Liver (tissue), 8 donors: ENCODE measurements at regions not wholly inside any gene's neighbourhood (a gene's known extent, or its start where the extent isn't known, plus 50 kb on each side); places are given as distances from the start of the nearest gene placed in this dataset.

Source experiments
- DNase-seq: peaks from one replicate; pipeline ENCODE4 v3.0.0-alpha.2; 2017; ENCODE audit warnings: low spot score
- H3K27ac ChIP-seq, 2 donors: one replicate each; pipeline ENCODE4 v1.7.0; 2013; ENCODE audit warnings: inconsistent platforms in 2 of 2, low read length in 2 of 2, control low read depth in 1 of 2, low read depth in 1 of 2, mild to moderate bottlenecking in 1 of 2
- H3K27me3 ChIP-seq, 4 donors: one replicate each; pipeline versions ENCODE4 v1.6.1 to v1.7.0; 2013; ENCODE audit warnings: low read length in 3 of 4, inconsistent platforms in 1 of 4, mild to moderate bottlenecking in 1 of 4, moderate library complexity in 1 of 4; ENCODE audit not compliant: control insufficient read depth in 4 of 4, insufficient read depth in 4 of 4
- H3K36me3 ChIP-seq, 4 donors: one replicate each; pipeline versions ENCODE4 v1.6.1 to v1.7.0; 2013; ENCODE audit warnings: low read length in 3 of 4, mild to moderate bottlenecking in 3 of 4, low read depth in 1 of 4, moderate library complexity in 1 of 4; ENCODE audit not compliant: control insufficient read depth in 4 of 4, insufficient read depth in 3 of 4
- H3K4me1 ChIP-seq, 4 donors: one replicate each; pipeline versions ENCODE4 v1.6.1 to v1.7.0; 2013; ENCODE audit warnings: low read length in 3 of 4, mild to moderate bottlenecking in 3 of 4, moderate library complexity in 1 of 4; ENCODE audit not compliant: control insufficient read depth in 4 of 4, insufficient read depth in 4 of 4
- H3K4me3 ChIP-seq, 3 donors: one replicate each; pipeline versions ENCODE4 v1.6.1 to v1.7.0; 2013; ENCODE audit warnings: low read length in 3 of 3, control low read depth in 1 of 3, low read depth in 1 of 3, mild to moderate bottlenecking in 1 of 3
- H3K9ac ChIP-seq, 2 donors: one replicate each; pipeline ENCODE4 v1.7.0; 2013; ENCODE audit warnings: low read length in 2 of 2, mild to moderate bottlenecking in 2 of 2, moderate library complexity in 2 of 2, control low read depth in 1 of 2, low read depth in 1 of 2
- H3K9me3 ChIP-seq, 4 donors: one replicate each; pipeline versions ENCODE4 v1.6.1 to v1.7.0; 2013; ENCODE audit warnings: low read length in 3 of 4; ENCODE audit not compliant: control insufficient read depth in 4 of 4
- EGR1 ChIP-seq, 2 donors: IDR thresholded peaks; 2 replicates each; pipeline ENCODE4 v1.6.1; 2016 to 2018; ENCODE audit warnings: antibody characterized with exemption in 2 of 2, low read depth in 2 of 2
- FOXA1 ChIP-seq: IDR thresholded peaks from 2 replicates; pipeline ENCODE4 v1.6.1; 2016; ENCODE audit warnings: antibody characterized with exemption
- FOXA2 ChIP-seq: IDR thresholded peaks from 2 replicates; pipeline ENCODE4 v1.6.1; 2016; ENCODE audit warnings: antibody characterized with exemption
- GABPA ChIP-seq, 2 donors: IDR thresholded peaks in 1 of 2; conservative IDR thresholded peaks in 1 of 2; 2 replicates each; pipeline ENCODE4 v1.6.1; 2016; ENCODE audit warnings: antibody characterized with exemption in 2 of 2, mild to moderate bottlenecking in 1 of 2, moderate library complexity in 1 of 2
- HNF4A ChIP-seq, 2 donors: conservative IDR thresholded peaks; 2 replicates each; pipeline ENCODE4 v1.6.1; 2016; ENCODE audit warnings: antibody characterized with exemption in 2 of 2, mild to moderate bottlenecking in 2 of 2
- HNF4G ChIP-seq: IDR thresholded peaks from 2 replicates; pipeline ENCODE4 v1.6.1; 2016; ENCODE audit warnings: antibody characterized with exemption
- JUND ChIP-seq, 2 donors: IDR thresholded peaks; 2 replicates each; pipeline ENCODE4 v1.6.1; 2016; ENCODE audit warnings: antibody characterized with exemption in 2 of 2
- NR2F2 ChIP-seq: IDR thresholded peaks from 2 replicates; pipeline ENCODE4 v1.6.1; 2016; ENCODE audit warnings: antibody characterized with exemption
- RAD21 ChIP-seq, 2 donors: IDR thresholded peaks; 2 replicates each; pipeline ENCODE4 v1.6.1; 2016; ENCODE audit warnings: antibody characterized with exemption in 2 of 2, mild to moderate bottlenecking in 2 of 2
- RXRA ChIP-seq, 2 donors: IDR thresholded peaks; 2 replicates each; pipeline ENCODE4 v1.6.1; 2017 to 2018; ENCODE audit warnings: antibody characterized with exemption in 2 of 2, mild to moderate bottlenecking in 1 of 2
- SP1 ChIP-seq: IDR thresholded peaks from 2 replicates; pipeline ENCODE4 v1.6.1; 2018; ENCODE audit warnings: antibody characterized with exemption, mild to moderate bottlenecking
- TAF1 ChIP-seq: conservative IDR thresholded peaks from 2 replicates; pipeline ENCODE4 v1.6.1; 2016; ENCODE audit warnings: antibody characterized with exemption, mild to moderate bottlenecking
- YY1 ChIP-seq: IDR thresholded peaks from 2 replicates; pipeline ENCODE4 v1.6.1; 2016; ENCODE audit warnings: antibody characterized with exemption, mild to moderate bottlenecking
- WGBS: extraction: QIAGEN DNeasy Blood & Tissue Kit; methylation state at CpG from one replicate; pipeline ENCODE4 v1.1.7; 2013; 5-methylcytosine and 5-hydroxymethylcytosine counted together
- TF ChIP-seq, protein P1 (sequence below): IDR thresholded peaks from 2 replicates; pipeline ENCODE4 v1.6.1; 2016; ENCODE audit warnings: antibody characterized with exemption
- TF ChIP-seq, protein P2 (sequence below): IDR thresholded peaks from 2 replicates; pipeline ENCODE4 v1.6.1; 2016; ENCODE audit warnings: antibody characterized with exemption
- TF ChIP-seq, protein P3 (sequence below): IDR thresholded peaks from 2 replicates; pipeline ENCODE4 v1.6.1; 2016; ENCODE audit warnings: antibody characterized with exemption
- TF ChIP-seq, protein P4 (sequence below): fragments of 150-350 bp; IDR thresholded peaks from 2 replicates; pipeline ENCODE4 v1.5.1; 2017; ENCODE audit warnings: improper control_type of control experiment, low read depth, low read length; ENCODE audit not compliant: missing input control
- donor health status: healthy.
- donor health status: healthy.
- donor health status: healthy.
- donor health status: healthy.
- donor health status: healthy.

DNA sequence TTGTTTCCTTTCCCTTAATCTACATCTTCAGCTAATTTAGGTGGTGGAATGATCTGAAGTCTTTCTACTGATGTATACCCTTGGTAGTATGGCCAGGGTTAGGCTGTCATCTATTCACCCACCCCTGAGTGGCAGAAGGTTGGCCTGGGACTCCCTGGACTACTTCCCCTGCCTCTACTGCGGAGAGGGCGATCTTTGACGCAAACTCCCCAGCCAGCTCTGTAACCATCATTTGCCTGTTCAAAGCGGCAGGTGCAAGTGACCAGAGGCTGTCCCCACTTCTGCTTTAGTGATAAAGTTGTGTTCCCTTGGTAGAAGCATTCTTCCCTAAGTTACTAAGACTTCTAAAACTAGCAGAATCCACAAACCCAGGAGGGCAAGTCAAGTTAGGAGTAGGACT is 70.8 kb upstream of the UNC5B start:
- 93% methylated on average over 4 of the region's 4 CpGs for WGBS
- TF ChIP-seq NR2F2 (no peak), SP1 (no peak), RAD21 (IDR thresholded peaks at IDR 0.05) (no peak), EGR1 (IDR thresholded peaks at IDR 0.05; ENCODE audit: low read depth in 2 of 2) (no peak), HNF4G (no peak), TAF1 (no peak)
- Histone ChIP-seq H3K9ac (no peak overlapping the region), H3K4me3 (no peak overlapping the region), H3K4me1 (no peaks in the 10 kb centered on the region), H3K27ac (no peak overlapping the region), H3K27me3 (peaks cover 0 to 6% (median 0%) of the 10 kb centered on the region in 4 donors), H3K36me3 (no peaks in the 10 kb centered on the region), H3K9me3 (no peaks in the 10 kb centered on the region)
- DNase-seq: no peak

DNA sequence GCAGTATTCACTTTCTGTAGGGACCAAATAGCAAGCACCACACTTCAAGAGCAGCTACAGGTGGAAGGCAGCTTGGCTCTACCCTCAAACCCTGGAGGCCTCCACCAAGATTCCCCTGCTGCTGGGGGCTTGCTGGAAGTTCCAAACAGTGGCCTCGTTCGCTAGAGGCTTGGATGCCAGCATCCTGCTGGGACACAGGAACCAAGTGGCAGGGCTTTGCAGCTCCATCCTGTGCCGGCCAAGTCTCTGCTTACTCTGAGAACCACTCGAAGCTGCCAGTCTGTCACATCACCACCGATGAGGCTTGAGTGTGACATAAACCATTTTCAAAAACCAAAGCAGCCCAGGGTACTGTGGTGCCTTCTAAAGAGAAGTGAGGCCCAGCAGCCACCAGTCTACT is 69.2 kb upstream of the UNC5B start:
- Histone ChIP-seq H3K27ac (no peak overlapping the region), H3K36me3 (no peaks in the 10 kb centered on the region), H3K9ac (no peak overlapping the region), H3K27me3 (peaks cover 0 to 6% (median 0%) of the 10 kb centered on the region in 4 donors), H3K4me3 (no peak overlapping the region), H3K4me1 (no peaks in the 10 kb centered on the region), H3K9me3 (no peaks in the 10 kb centered on the region)
- DNase-seq: no peak
- 83% methylated on average over 5 of the region's 5 CpGs for WGBS
- TF ChIP-seq NR2F2: no peak
- TF ChIP-seq, protein P1, sequence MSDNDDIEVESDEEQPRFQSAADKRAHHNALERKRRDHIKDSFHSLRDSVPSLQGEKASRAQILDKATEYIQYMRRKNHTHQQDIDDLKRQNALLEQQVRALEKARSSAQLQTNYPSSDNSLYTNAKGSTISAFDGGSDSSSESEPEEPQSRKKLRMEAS: no peak
- TF ChIP-seq GABPA (IDR thresholded peaks at IDR 0.05 in 1 of 2, conservative IDR thresholded peaks at IDR 0.05 in 1 of 2): no peak
- TF ChIP-seq JUND (IDR thresholded peaks at IDR 0.05): no peak
- no peak for TF ChIP-seq HNF4G
- TF ChIP-seq, protein P2, sequence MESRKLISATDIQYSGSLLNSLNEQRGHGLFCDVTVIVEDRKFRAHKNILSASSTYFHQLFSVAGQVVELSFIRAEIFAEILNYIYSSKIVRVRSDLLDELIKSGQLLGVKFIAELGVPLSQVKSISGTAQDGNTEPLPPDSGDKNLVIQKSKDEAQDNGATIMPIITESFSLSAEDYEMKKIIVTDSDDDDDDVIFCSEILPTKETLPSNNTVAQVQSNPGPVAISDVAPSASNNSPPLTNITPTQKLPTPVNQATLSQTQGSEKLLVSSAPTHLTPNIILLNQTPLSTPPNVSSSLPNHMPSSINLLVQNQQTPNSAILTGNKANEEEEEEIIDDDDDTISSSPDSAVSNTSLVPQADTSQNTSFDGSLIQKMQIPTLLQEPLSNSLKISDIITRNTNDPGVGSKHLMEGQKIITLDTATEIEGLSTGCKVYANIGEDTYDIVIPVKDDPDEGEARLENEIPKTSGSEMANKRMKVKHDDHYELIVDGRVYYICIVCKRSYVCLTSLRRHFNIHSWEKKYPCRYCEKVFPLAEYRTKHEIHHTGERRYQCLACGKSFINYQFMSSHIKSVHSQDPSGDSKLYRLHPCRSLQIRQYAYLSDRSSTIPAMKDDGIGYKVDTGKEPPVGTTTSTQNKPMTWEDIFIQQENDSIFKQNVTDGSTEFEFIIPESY: no peak
- TF ChIP-seq RXRA (IDR thresholded peaks at IDR 0.05): no peak
- no peak for TF ChIP-seq TAF1
- no peak for TF ChIP-seq SP1
- TF ChIP-seq, protein P3, sequence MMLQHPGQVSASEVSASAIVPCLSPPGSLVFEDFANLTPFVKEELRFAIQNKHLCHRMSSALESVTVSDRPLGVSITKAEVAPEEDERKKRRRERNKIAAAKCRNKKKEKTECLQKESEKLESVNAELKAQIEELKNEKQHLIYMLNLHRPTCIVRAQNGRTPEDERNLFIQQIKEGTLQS: no peak
- TF ChIP-seq FOXA1: no peak
- no peak for TF ChIP-seq EGR1 (IDR thresholded peaks at IDR 0.05; ENCODE audit: low read depth in 2 of 2)
- TF ChIP-seq, protein P4, sequence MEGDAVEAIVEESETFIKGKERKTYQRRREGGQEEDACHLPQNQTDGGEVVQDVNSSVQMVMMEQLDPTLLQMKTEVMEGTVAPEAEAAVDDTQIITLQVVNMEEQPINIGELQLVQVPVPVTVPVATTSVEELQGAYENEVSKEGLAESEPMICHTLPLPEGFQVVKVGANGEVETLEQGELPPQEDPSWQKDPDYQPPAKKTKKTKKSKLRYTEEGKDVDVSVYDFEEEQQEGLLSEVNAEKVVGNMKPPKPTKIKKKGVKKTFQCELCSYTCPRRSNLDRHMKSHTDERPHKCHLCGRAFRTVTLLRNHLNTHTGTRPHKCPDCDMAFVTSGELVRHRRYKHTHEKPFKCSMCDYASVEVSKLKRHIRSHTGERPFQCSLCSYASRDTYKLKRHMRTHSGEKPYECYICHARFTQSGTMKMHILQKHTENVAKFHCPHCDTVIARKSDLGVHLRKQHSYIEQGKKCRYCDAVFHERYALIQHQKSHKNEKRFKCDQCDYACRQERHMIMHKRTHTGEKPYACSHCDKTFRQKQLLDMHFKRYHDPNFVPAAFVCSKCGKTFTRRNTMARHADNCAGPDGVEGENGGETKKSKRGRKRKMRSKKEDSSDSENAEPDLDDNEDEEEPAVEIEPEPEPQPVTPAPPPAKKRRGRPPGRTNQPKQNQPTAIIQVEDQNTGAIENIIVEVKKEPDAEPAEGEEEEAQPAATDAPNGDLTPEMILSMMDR: no peak
- TF ChIP-seq HNF4A (conservative IDR thresholded peaks at IDR 0.05): no peak
- no peak for TF ChIP-seq RAD21 (IDR thresholded peaks at IDR 0.05)
- TF ChIP-seq FOXA2: no peak
- TF ChIP-seq YY1: no peak
